Endothelial cell of umbilical vein (primary cell): ENCODE measurements at regions not wholly inside any gene's neighbourhood (a gene's known extent, or its start where the extent isn't known, plus 50 kb on each side); places are given as distances from the start of the nearest gene placed in this dataset.

Experiments used
- BruUV-seq: library from RNA; stranded (reverse); fragments of 400-500 nt; replicated peaks from 2 replicates; lab custom pipeline; 2021; lab: Mats Ljungman, UMichigan
- CTCF ChIA-PET: fragments of 300-600, 350-600 bp; sonication (Branson Sonifier 250); formaldehyde crosslinking; loops from one replicate; lab custom pipeline; 2021; ENCODE audit warnings: antibody characterized with exemption, inconsistent platforms; lab: Charles Lee
- POLR2A ChIA-PET: fragments of 300-600, 350-600 bp; sonication (Branson Sonifier 250); formaldehyde crosslinking; loops from one replicate; lab custom pipeline; 2021; ENCODE audit warnings: antibody characterized with exemption, inconsistent platforms; lab: Charles Lee
- DNase-seq: peaks from one replicate; pipeline ENCODE4 v3.0.0-alpha.2; 2011; ENCODE audit warnings: low read depth, low spot score
- FAIRE-seq: peaks from 2 replicates; lab custom pipeline; 2011; peaks lifted over from hg19 to GRCh38; lab: Jason Lieb, UNC
- H2AFZ ChIP-seq: 2 replicates; pipeline ENCODE4 v1.6.0; 2012; ENCODE audit warnings: low read depth, low read length, control low read depth, inconsistent platforms
- H3K27ac ChIP-seq: 2 replicates; pipeline ENCODE4 v1.5.1; 2011; ENCODE audit warnings: low read depth, mild to moderate bottlenecking, control low read depth, low read length, moderate library complexity; ENCODE audit not compliant: insufficient read depth
- H3K27me3 ChIP-seq, 2 experiments: 2 replicates each; pipeline versions ENCODE4 v1.6.0 to v1.6.1; 2011; ENCODE audit warnings: low read length in 2 of 2, mixed read lengths in 1 of 2; ENCODE audit not compliant: control insufficient read depth in 2 of 2, insufficient read depth in 2 of 2
- H3K36me3 ChIP-seq, 2 experiments: 2 replicates in 1 of 2; 3 replicates in 1 of 2; pipeline ENCODE4 v1.5.1; 2011; ENCODE audit warnings: low read length in 2 of 2, mild to moderate bottlenecking in 1 of 2, moderate library complexity in 1 of 2; ENCODE audit not compliant: control insufficient read depth in 2 of 2, insufficient read depth in 2 of 2; ENCODE audit errors: extremely low read depth in 1 of 2
- H3K4me1 ChIP-seq: 3 replicates; pipeline ENCODE4 v1.5.1; 2011; ENCODE audit warnings: mild to moderate bottlenecking, low read length; ENCODE audit not compliant: control insufficient read depth, insufficient read depth; ENCODE audit errors: extremely low read depth
- H3K4me2 ChIP-seq: 2 replicates; pipeline ENCODE4 v1.6.1; 2011; ENCODE audit warnings: low read length, control low read depth, mixed read lengths; ENCODE audit not compliant: insufficient read depth
- H3K4me3 ChIP-seq, 3 experiments: fragments of 200-600 bp in 1 of 3; sonication (generic), shearing (Covaris generic) in 1 of 3; replicated peaks in 1 of 3; 2 replicates each; pipeline ENCODE4 v1.5.1; 2011 to 2016; ENCODE audit warnings: control low read depth in 3 of 3, low read length in 3 of 3, mild to moderate bottlenecking in 2 of 3, inconsistent platforms in 1 of 3, low read depth in 1 of 3, moderate library complexity in 1 of 3; ENCODE audit not compliant: insufficient read depth in 1 of 3
- H3K79me2 ChIP-seq: 2 replicates; pipeline ENCODE4 v1.6.0; 2012; ENCODE audit warnings: low read length, inconsistent platforms; ENCODE audit not compliant: control insufficient read depth, insufficient read depth
- H3K9ac ChIP-seq: replicated peaks from 2 replicates; pipeline ENCODE3; 2011; ENCODE audit warnings: low read length, control low read depth; ENCODE audit not compliant: insufficient read depth; ENCODE audit errors: extremely low read depth
- H3K9me1 ChIP-seq: replicated peaks from 3 replicates; pipeline ENCODE4 v1.6.0; 2011; ENCODE audit warnings: mild to moderate bottlenecking, low read length; ENCODE audit not compliant: control insufficient read depth, insufficient read depth; ENCODE audit errors: extremely low read depth
- H3K9me3 ChIP-seq: replicated peaks from 2 replicates; pipeline ENCODE4 v1.5.1; 2012; ENCODE audit warnings: low read length, inconsistent platforms; ENCODE audit not compliant: control insufficient read depth, insufficient read depth
- H4K20me1 ChIP-seq: replicated peaks from 2 replicates; pipeline ENCODE3; 2011; ENCODE audit warnings: mild to moderate bottlenecking, low read length; ENCODE audit not compliant: control insufficient read depth, insufficient read depth; ENCODE audit errors: extremely low read depth
- FOS ChIP-seq: IDR thresholded peaks from 2 replicates; pipeline ENCODE4 v1.6.1; 2011; ENCODE audit warnings: mild to moderate bottlenecking, low read length, moderate library complexity, borderline replicate concordance; ENCODE audit not compliant: insufficient read depth
- JUN ChIP-seq: IDR thresholded peaks from 2 replicates; pipeline ENCODE4 v1.6.1; 2011; ENCODE audit warnings: borderline replicate concordance, low read depth; ENCODE audit not compliant: insufficient read length, insufficient read depth
- dilution Hi-C: fragments of 300-500 bp; cut with MboI; formaldehyde crosslinking; loops from one replicate; pipeline ENCODE4 v1.15.0; 2019; ENCODE audit warnings: low sequenced_read_pairs; ENCODE audit not compliant: extremely low pct_ligation_motif_present
- intact Hi-C: fragments of 100-400 bp; cut with micrococcal nuclease; formaldehyde crosslinking; loops from one replicate; pipeline ENCODE4 v1.10.0; 2022

DNA sequence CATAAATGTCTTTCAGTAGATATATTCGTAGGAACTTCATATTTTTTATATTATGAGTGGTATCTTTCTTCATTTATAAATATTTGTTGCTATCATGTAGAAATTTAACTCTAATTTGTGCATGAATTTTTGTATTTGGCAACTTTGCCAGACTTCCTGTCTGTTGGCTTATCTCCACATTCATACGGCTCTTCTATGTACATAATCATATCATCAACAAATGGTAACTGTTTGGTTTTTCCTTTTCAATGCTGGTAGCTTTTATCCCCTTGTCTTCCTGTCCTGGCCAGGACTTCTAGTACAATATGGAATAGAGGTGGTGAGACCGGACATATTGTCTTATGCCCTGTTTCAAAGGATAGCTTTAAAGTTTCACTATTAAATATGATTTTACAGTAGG lies 132.3 kb upstream of the COL5A1 start:
- no peak for FAIRE-seq
- H3K36me3 ChIP-seq = no peaks in the 10 kb centered on the region
- intact Hi-C loops = no loop called here
- H3K9me3 ChIP-seq = no peaks in the 10 kb centered on the region
- H4K20me1 ChIP-seq = no peaks in the 10 kb centered on the region
- H3K4me1 ChIP-seq = no peaks in the 10 kb centered on the region
- TF ChIP-seq FOS = no peak
- no peaks in the 10 kb centered on the region for H3K79me2 ChIP-seq
- no peak overlapping the region for H2AFZ ChIP-seq
- ChIA-PET POLR2A (no interaction called here), CTCF (interaction anchor here (1.6 kb wide), 1 partner anchor 53 kb away, joined by 4 read pairs; no protein-coding TSS in a partner anchor)
- no TSS peak for BruUV-seq
- no peak overlapping the region for H3K27ac ChIP-seq
- H3K27me3 ChIP-seq = peaks cover 5 to 12% of the 10 kb centered on the region in 2 experiments
- no peak overlapping the region for H3K4me3 ChIP-seq
- no peak overlapping the region for H3K4me2 ChIP-seq
- DNase-seq = peak; percentile 18
- H3K9me1 ChIP-seq = no peaks in the 10 kb centered on the region
- H3K9ac ChIP-seq = no peak overlapping the region
- dilution Hi-C loops = no loop called here

DNA sequence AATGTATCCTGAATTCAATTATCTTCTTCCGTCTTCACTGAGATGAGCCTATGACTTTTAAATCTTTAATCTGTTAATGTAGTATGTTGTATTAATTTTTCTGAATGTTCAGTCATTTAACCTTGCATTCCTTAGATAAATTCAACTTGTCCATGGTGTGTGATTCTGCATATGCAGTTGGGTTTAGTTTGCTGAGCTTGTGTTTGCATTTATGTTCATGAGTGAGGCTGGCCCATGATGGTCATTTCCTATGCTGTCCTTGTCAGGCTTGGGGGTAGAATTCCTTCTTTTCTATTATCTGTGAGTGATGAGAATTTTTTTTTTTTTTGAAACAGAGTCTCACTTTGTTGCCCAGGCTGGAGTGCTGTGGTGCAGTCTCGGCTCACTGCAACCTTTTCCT lies 131.8 kb upstream of the COL5A1 start:
- Histone ChIP-seq H3K9ac (no peak overlapping the region), H3K4me1 (no peaks in the 10 kb centered on the region), H3K27ac (no peak overlapping the region), H3K36me3 (no peaks in the 10 kb centered on the region), H3K79me2 (no peaks in the 10 kb centered on the region), H3K4me2 (no peak overlapping the region), H2AFZ (no peak overlapping the region), H3K9me1 (no peaks in the 10 kb centered on the region), H3K9me3 (no peaks in the 10 kb centered on the region), H3K4me3 (no peak overlapping the region), H4K20me1 (no peaks in the 10 kb centered on the region), H3K27me3 (peaks cover 5 to 12% of the 10 kb centered on the region in 2 experiments)
- intact Hi-C loops (no loop called here), dilution Hi-C loops (no loop called here)
- no TSS peak for BruUV-seq
- CTCF ChIA-PET = interaction anchor here (1.6 kb wide), 1 partner anchor 53 kb away, joined by 4 read pairs; no protein-coding TSS in a partner anchor
- DNase-seq = no peak
- POLR2A ChIA-PET = no interaction called here
- no peak for FAIRE-seq
- no peak for TF ChIP-seq JUN
